ENCODE measurements at regions not wholly inside any gene's neighbourhood (a gene's known extent, or its start where the extent isn't known, plus 50 kb on each side); places are given as distances from the start of the nearest gene placed in this dataset.

GRCh38 chr3:174651951-174652350, 207.2 kb upstream of the NAALADL2 start:
- H3K36me3 Mint-ChIP-seq (ENCODE audit: low read depth): no peaks in the 10 kb centered on the region; the same call in 1 of the 2 replicates
- H3K4me1 Mint-ChIP-seq (ENCODE audit: low read depth): no peaks in the 10 kb centered on the region

GRCh38 chr3:174659511-174659910, 199.6 kb upstream of the NAALADL2 start:
- no peaks in the 10 kb centered on the region for H3K9me3 Mint-ChIP-seq
- TF ChIP-seq CTCF (IDR thresholded peaks at IDR 0.05): no peak
- no peak overlapping the region for H3K4me3 Mint-ChIP-seq
- H3K27me3 Mint-ChIP-seq (ENCODE audit: insufficient read depth): no peaks in the 10 kb centered on the region; the same call in 1 of the 2 replicates
- DNase-seq: no peak
- no peaks in the 10 kb centered on the region for H3K36me3 Mint-ChIP-seq (ENCODE audit: low read depth)
- H3K4me1 Mint-ChIP-seq (ENCODE audit: low read depth): no peaks in the 10 kb centered on the region
- H3K27ac Mint-ChIP-seq: no peak overlapping the region

More at GRCh38 chr3:174651951-174652350, 207.2 kb upstream of the NAALADL2 start:
- H3K27me3 Mint-ChIP-seq (ENCODE audit: insufficient read depth): no peaks in the 10 kb centered on the region; the same call in 1 of the 2 replicates
- no peak overlapping the region for H3K4me3 Mint-ChIP-seq
- TF ChIP-seq CTCF (IDR thresholded peaks at IDR 0.05): no peak
- no peaks in the 10 kb centered on the region for H3K9me3 Mint-ChIP-seq
- no peak overlapping the region for H3K27ac Mint-ChIP-seq
- DNase-seq: no peak

- TF ChIP-seq CTCF (IDR thresholded peaks at IDR 0.05): no peak
- no peak for DNase-seq
Observed at GRCh38 chr3:174662653-174663052, 196.5 kb upstream of the NAALADL2 start.

GRCh38 chr3:174667386-174667785, 191.7 kb upstream of the NAALADL2 start:
- DNase-seq: no peak
- no peaks in the 10 kb centered on the region; the same call in 1 of the 2 replicates for H3K27me3 Mint-ChIP-seq (ENCODE audit: insufficient read depth)
- no peak overlapping the region for H3K4me3 Mint-ChIP-seq
- no peaks in the 10 kb centered on the region for H3K4me1 Mint-ChIP-seq (ENCODE audit: low read depth)
- no peaks in the 10 kb centered on the region for H3K36me3 Mint-ChIP-seq (ENCODE audit: low read depth)
- no peak for TF ChIP-seq CTCF (IDR thresholded peaks at IDR 0.05)
- H3K9me3 Mint-ChIP-seq: no peaks in the 10 kb centered on the region
- H3K27ac Mint-ChIP-seq: no peak overlapping the region

More at GRCh38 chr3:174662653-174663052, 196.5 kb upstream of the NAALADL2 start:
- Mint-ChIP-seq H3K9me3 (no peaks in the 10 kb centered on the region), H3K4me1 (ENCODE audit: low read depth) (no peaks in the 10 kb centered on the region), H3K27me3 (ENCODE audit: insufficient read depth) (no peaks in the 10 kb centered on the region), H3K4me3 (no peak overlapping the region), H3K36me3 (ENCODE audit: low read depth) (no peaks in the 10 kb centered on the region), H3K27ac (no peak overlapping the region)

- no peak for TF ChIP-seq CTCF (IDR thresholded peaks at IDR 0.05)
- no peaks in the 10 kb centered on the region for H3K27me3 Mint-ChIP-seq (ENCODE audit: insufficient read depth)
- H3K27ac Mint-ChIP-seq: no peak overlapping the region
- peaks cover 9% of the 10 kb centered on the region; the same call in 1 of the 2 replicates for H3K4me1 Mint-ChIP-seq (ENCODE audit: low read depth)
- no peak for DNase-seq
- H3K4me3 Mint-ChIP-seq: no peak overlapping the region
- H3K9me3 Mint-ChIP-seq: no peaks in the 10 kb centered on the region
- no peaks in the 10 kb centered on the region for H3K36me3 Mint-ChIP-seq (ENCODE audit: low read depth)
Observed at GRCh38 chr3:174675406-174675805, 183.7 kb upstream of the NAALADL2 start.

GRCh38 chr3:174681784-174682183, 177.3 kb upstream of the NAALADL2 start:
- no peak overlapping the region for H3K4me3 Mint-ChIP-seq
- peaks cover 10% of the 10 kb centered on the region for H3K36me3 Mint-ChIP-seq (ENCODE audit: low read depth)
- peaks cover 9% of the 10 kb centered on the region; the same call in 1 of the 2 replicates for H3K4me1 Mint-ChIP-seq (ENCODE audit: low read depth)
- no peak for DNase-seq
- peaks cover 5% of the 10 kb centered on the region for H3K9me3 Mint-ChIP-seq
- H3K27ac Mint-ChIP-seq: no peak overlapping the region
- TF ChIP-seq CTCF (IDR thresholded peaks at IDR 0.05): no peak
- H3K27me3 Mint-ChIP-seq (ENCODE audit: insufficient read depth): no peaks in the 10 kb centered on the region; the same call in none of the 2 replicates
